DOHH2 (cell line): ENCODE measurements at regions not wholly inside any gene's neighbourhood (a gene's known extent, or its start where the extent isn't known, plus 50 kb on each side); places are given as distances from the start of the nearest gene placed in this dataset.

Experiments used
- EZH2phosphoT487 ChIP-seq: fragments of 200-600 bp; sonication (generic); IDR thresholded peaks from 2 replicates; pipeline ENCODE4 v1.6.1; 2017; ENCODE audit warnings: borderline replicate concordance, mild to moderate bottlenecking, antibody characterized with exemption, low read length, moderate library complexity, mixed read lengths
- TF ChIP-seq, protein P1 (sequence below): fragments of 200-600 bp; sonication (generic); IDR thresholded peaks from one replicate; pipeline ENCODE4 v1.5.1; 2014; ENCODE audit warnings: antibody characterized with exemption, mild to moderate bottlenecking, low read depth, low read length; ENCODE audit not compliant: poor library complexity, severe bottlenecking

- TF ChIP-seq, protein P1, sequence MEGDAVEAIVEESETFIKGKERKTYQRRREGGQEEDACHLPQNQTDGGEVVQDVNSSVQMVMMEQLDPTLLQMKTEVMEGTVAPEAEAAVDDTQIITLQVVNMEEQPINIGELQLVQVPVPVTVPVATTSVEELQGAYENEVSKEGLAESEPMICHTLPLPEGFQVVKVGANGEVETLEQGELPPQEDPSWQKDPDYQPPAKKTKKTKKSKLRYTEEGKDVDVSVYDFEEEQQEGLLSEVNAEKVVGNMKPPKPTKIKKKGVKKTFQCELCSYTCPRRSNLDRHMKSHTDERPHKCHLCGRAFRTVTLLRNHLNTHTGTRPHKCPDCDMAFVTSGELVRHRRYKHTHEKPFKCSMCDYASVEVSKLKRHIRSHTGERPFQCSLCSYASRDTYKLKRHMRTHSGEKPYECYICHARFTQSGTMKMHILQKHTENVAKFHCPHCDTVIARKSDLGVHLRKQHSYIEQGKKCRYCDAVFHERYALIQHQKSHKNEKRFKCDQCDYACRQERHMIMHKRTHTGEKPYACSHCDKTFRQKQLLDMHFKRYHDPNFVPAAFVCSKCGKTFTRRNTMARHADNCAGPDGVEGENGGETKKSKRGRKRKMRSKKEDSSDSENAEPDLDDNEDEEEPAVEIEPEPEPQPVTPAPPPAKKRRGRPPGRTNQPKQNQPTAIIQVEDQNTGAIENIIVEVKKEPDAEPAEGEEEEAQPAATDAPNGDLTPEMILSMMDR: no peak
- TF ChIP-seq EZH2phosphoT487: no peak
Observed at GRCh38 chr9:2286825-2287455, 271.8 kb downstream of the SMARCA2 start.
